ENCODE measurements at regions not wholly inside any gene's neighbourhood (a gene's known extent, or its start where the extent isn't known, plus 50 kb on each side); places are given as distances from the start of the nearest gene placed in this dataset.

DNA sequence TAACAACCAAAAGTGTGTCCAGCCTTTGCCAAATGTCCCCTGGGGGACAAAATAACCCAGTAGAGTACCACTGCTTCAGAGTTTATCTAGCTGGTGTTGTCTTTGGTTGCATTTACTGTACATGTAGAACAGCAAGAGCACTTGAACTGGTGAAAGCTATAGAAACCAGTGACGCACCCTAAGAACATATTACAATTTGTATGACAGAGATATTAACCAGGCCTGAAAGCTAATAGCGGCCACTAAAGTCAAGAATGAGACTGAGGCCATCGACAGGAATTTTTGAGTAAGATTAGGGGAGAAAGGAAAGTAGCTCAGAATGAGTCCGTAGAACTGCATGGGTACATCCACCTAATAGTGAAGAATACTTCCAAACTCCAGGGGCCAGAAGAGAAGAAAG lies 236.2 kb downstream of the MTERF1 start:
- DNase-seq: no peak

- DNase-seq: no peak
These were observed 235.0 kb downstream of the MTERF1 start for GRCh38 chr7:91645542-91645941.

- DNase-seq: no peak
These were observed 228.5 kb downstream of the MTERF1 start for GRCh38 chr7:91651986-91652385.

GRCh38 chr7:91653286-91653685 lies 227.2 kb downstream of the MTERF1 start:
- no peak for DNase-seq

DNA sequence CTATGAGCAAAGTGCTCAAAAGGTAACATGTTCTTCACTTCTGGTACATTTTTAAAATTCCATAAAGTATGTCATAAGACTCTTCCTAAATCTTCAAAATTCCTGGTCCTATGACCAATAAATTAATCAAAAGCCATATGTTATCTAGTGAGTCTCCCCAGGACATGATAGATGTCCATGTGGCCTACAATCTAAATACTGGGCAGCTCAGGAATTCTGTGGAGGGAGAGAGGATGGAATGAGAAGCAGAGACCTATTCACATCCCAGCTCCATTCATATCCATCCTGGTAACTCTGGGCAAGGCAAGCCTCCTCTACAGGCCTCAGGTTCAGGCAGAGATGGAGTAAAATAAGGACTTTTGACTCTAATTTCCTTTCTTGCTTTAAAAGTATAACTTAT lies 224.8 kb downstream of the MTERF1 start:
- no peak for DNase-seq

- DNase-seq: no peak
These were observed 223.7 kb downstream of the MTERF1 start for GRCh38 chr7:91656541-91657482.

- DNase-seq: no peak
These were observed 222.9 kb downstream of the MTERF1 start for GRCh38 chr7:91657483-91658071.

GRCh38 chr7:91659096-91659495 lies 221.4 kb downstream of the MTERF1 start:
- no peak for DNase-seq

- DNase-seq: no peak
These were observed 219.7 kb downstream of the MTERF1 start for GRCh38 chr7:91660734-91661356.

- DNase-seq: no peak
These were observed 218.8 kb downstream of the MTERF1 start for GRCh38 chr7:91661727-91662126.

- no peak for DNase-seq
These were observed 212.3 kb downstream of the MTERF1 start for GRCh38 chr7:91668217-91668616.

DNA sequence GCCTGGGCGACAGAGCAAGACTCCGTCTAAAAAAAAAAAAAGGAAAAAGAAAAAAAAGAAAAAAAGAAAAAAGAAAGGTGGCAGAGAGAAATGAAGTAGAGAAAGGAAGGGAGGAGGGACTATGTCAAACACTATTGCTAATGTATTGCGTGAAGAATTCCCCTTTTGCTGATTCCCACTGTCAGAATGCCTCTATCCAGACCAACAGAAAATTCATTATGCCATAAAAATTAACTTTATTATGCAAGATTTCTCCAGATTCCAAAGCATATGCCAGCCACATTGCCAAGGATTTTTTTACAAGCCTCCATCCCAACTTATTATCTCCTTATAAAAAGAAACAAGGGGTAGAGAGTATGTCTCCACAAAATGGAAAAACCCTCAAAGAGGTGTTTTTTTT lies 209.3 kb downstream of the MTERF1 start:
- DNase-seq: no peak

GRCh38 chr7:91674470-91674869 lies 206.0 kb downstream of the MTERF1 start:
- DNase-seq: no peak

DNA sequence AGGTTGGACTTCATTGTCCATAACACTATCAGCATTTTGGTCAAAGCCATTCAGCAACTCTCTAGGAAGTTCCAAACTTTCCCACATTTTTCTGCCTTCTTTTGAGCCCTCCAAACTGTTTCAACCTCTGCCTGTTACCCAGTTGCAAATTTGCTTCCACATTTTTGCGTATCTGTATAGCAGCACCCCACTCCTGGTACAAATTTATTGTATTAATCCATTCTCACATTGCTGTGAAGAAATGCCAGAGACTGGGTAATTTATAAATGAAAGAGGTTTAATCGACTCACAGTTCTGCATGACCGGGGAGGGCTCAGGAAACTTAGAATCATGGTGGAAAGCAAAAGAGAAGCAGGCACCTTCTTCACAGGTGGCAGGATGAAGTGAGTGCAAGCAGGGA lies 198.8 kb downstream of the MTERF1 start:
- no peak for DNase-seq

DNA sequence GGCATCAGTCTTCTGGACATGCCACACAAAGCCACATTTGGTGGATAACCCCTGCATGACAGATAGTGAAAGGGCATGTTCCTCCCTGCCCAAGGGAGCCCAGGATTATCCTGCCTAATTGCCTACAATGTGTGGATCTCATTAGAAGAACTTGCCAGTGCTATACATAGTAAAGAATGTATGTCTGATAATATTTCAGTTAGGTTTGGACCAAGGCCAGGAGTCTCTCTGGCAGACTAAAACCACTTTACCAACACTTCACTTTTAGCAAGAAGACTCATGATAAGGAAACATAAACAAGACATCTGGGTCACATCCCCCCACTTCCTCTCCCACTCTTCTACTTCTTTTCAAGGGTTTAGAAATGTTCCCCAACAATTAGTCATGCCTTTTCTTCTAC lies 196.7 kb downstream of the MTERF1 start:
- no peak for DNase-seq

GRCh38 chr7:91685544-91685943 lies 195.0 kb downstream of the MTERF1 start:
- no peak for DNase-seq

DNA sequence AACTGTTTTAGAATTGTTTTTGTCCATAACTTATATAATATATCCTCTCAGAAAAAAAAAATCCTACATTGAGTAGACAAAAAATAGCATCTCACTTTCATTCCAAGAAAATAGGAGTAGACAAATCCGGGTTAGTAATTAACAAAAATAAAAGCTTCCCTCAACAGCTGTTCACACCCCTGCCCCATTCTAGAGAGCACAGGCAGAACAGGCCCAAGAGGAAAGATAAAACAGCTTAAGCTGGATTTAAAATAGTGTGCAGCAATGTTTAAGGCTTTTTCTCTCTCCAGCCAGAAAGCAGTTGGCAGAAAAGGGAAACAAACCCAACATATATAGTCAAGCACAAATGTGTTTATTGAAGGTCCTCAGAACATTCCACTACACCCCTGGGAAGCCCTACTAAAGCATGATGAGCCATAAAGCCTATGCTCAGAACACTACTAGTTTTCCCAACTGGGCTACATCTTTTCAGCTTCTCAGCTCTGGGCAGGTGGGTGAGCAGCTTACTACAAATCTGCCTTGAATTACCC lies 189.9 kb downstream of the MTERF1 start:
- no peak for DNase-seq

- no peak for DNase-seq
These were observed 188.6 kb downstream of the MTERF1 start for GRCh38 chr7:91691865-91692264.

- no peak for DNase-seq
These were observed 187.7 kb downstream of the MTERF1 start for GRCh38 chr7:91692800-91693199.

- DNase-seq: no peak
These were observed 186.1 kb downstream of the MTERF1 start for GRCh38 chr7:91694351-91694841.

- no peak for DNase-seq
These were observed 169.6 kb downstream of the MTERF1 start for GRCh38 chr7:91710881-91711280.

DNA sequence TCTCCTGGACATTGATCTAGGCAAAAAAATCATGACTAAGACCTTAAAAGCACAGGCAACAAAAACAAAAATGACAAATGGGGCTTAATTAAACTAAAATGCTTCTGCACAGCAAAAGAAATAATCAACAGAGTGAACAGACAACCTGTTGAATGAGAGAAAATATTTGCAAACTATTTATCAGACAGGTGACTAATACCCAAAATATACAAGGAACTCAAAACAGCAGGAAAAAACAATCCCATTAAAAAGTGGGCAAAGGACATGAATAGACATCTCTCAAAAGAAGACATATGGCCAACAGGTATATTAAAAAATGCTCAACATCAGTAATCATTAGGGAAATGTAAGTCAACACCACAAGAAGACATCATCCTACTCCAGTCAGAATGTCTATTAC lies 166.8 kb downstream of the MTERF1 start:
- no peak for DNase-seq

- no peak for DNase-seq
These were observed 162.6 kb downstream of the MTERF1 start for GRCh38 chr7:91717681-91718470.
